ENCODE measurements at regions not wholly inside any gene's neighbourhood (a gene's known extent, or its start where the extent isn't known, plus 50 kb on each side); places are given as distances from the start of the nearest gene placed in this dataset.
"Not testable (repeated sequence)": the region's sequence is repeated elsewhere in the genome, so short reads cannot be mapped to it uniquely, and the experiment has no call there.

GRCh38 chr19:28437390-28438346 is 775.3 kb downstream of the UQCRFS1 start:
- Histone ChIP-seq H3K27me3 (ENCODE audit: control insufficient read depth, insufficient read depth, low read length) (no peaks in the 10 kb centered on the region), H3K4me1 (ENCODE audit: control insufficient read depth, insufficient read depth, low read length) (no peaks in the 10 kb centered on the region), H3K4me2 (ENCODE audit: low read length) (no peak overlapping the region), H3K4me3 (ENCODE audit: low read length) (no peak overlapping the region), H3K36me3 (ENCODE audit: insufficient read depth, low read length) (no peaks in the 10 kb centered on the region), H3K9me3 (replicated peaks; ENCODE audit: low read length) (no peaks in the 10 kb centered on the region), H3K9ac (ENCODE audit: low read depth, low read length) (no peak overlapping the region)

DNA sequence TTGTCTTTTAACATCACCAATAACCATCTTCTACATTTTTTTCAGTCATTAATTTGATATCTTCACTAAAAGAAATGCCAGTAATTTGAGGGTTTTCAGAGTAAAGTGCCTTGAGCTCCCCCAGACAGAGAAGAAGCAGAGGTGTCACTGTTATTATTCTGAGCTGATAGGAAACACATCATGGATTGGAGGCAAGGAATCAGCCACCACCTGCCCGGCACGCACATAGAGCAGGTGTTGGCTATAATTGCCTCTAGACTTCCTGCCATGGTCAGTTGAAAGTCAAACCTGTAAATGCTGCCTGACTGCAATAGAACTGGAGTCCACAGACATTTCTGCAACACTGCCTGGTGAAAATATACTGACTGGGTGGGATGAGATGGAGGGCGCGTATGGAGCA is 776.6 kb downstream of the UQCRFS1 start:
- Histone ChIP-seq H3K4me3 (ENCODE audit: low read length) (no peak overlapping the region), H3K27me3 (ENCODE audit: control insufficient read depth, insufficient read depth, low read length) (no peaks in the 10 kb centered on the region), H3K4me1 (ENCODE audit: control insufficient read depth, insufficient read depth, low read length) (no peaks in the 10 kb centered on the region), H3K4me2 (ENCODE audit: low read length) (no peak overlapping the region), H3K9me3 (replicated peaks; ENCODE audit: low read length) (no peaks in the 10 kb centered on the region), H3K9ac (ENCODE audit: low read depth, low read length) (no peak overlapping the region), H3K36me3 (ENCODE audit: insufficient read depth, low read length) (no peaks in the 10 kb centered on the region)

GRCh38 chr19:28435551-28436271 is 777.2 kb downstream of the UQCRFS1 start:
- Histone ChIP-seq H3K4me2 (ENCODE audit: low read length) (no peak overlapping the region), H3K9ac (ENCODE audit: low read depth, low read length) (no peak overlapping the region)

DNA sequence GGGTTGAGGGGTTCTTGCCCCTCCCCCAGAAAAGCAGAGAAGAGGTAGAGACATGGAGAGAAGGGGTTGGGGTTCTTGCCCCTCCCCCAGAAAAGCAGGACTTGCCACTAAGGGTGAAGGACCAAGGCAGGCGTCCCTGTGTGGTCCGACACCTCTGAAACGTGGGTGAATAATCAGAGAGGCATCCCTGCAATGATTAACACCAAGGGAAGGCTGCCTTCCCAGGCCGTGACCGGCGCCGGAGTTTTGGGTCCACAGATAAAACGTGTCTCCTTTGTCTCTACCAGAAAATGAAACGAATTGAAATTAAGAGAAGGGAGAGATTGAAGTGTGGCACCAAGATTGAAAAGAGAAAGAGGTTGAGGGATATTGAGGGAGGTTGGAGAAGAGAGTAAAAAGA is 778.2 kb downstream of the UQCRFS1 start:
- H3K36me3 ChIP-seq (ENCODE audit: insufficient read depth, low read length); H3K4me1 ChIP-seq (ENCODE audit: control insufficient read depth, insufficient read depth, low read length); H3K9me3 ChIP-seq (replicated peaks; ENCODE audit: low read length); H3K9ac ChIP-seq (ENCODE audit: low read depth, low read length); H3K27me3 ChIP-seq (ENCODE audit: control insufficient read depth, insufficient read depth, low read length); H3K4me3 ChIP-seq (ENCODE audit: low read length); H3K4me2 ChIP-seq (ENCODE audit: low read length): not testable (repeated sequence)

More at GRCh38 chr19:28435551-28436271, 777.2 kb downstream of the UQCRFS1 start:
- Histone ChIP-seq H3K36me3 (ENCODE audit: insufficient read depth, low read length) (no peaks in the 10 kb centered on the region), H3K4me3 (ENCODE audit: low read length) (no peak overlapping the region), H3K4me1 (ENCODE audit: control insufficient read depth, insufficient read depth, low read length) (no peaks in the 10 kb centered on the region), H3K27me3 (ENCODE audit: control insufficient read depth, insufficient read depth, low read length) (no peaks in the 10 kb centered on the region), H3K9me3 (replicated peaks; ENCODE audit: low read length) (no peaks in the 10 kb centered on the region)

- not testable (repeated sequence) for H3K4me3 ChIP-seq (ENCODE audit: low read length); H3K27me3 ChIP-seq (ENCODE audit: control insufficient read depth, insufficient read depth, low read length); H3K4me1 ChIP-seq (ENCODE audit: control insufficient read depth, insufficient read depth, low read length)
Measured at GRCh38 chr19:28434365-28434764, 778.6 kb downstream of the UQCRFS1 start.

GRCh38 chr19:28433166-28433565 is 779.8 kb downstream of the UQCRFS1 start:
- H3K36me3 ChIP-seq (ENCODE audit: insufficient read depth, low read length); H3K4me1 ChIP-seq (ENCODE audit: control insufficient read depth, insufficient read depth, low read length); H3K9ac ChIP-seq (ENCODE audit: low read depth, low read length); H3K27me3 ChIP-seq (ENCODE audit: control insufficient read depth, insufficient read depth, low read length); H3K4me3 ChIP-seq (ENCODE audit: low read length); H3K9me3 ChIP-seq (replicated peaks; ENCODE audit: low read length); H3K4me2 ChIP-seq (ENCODE audit: low read length): not testable (repeated sequence)

More at GRCh38 chr19:28434365-28434764, 778.6 kb downstream of the UQCRFS1 start:
- not testable (repeated sequence) for H3K4me2 ChIP-seq (ENCODE audit: low read length); H3K9ac ChIP-seq (ENCODE audit: low read depth, low read length); H3K9me3 ChIP-seq (replicated peaks; ENCODE audit: low read length); H3K36me3 ChIP-seq (ENCODE audit: insufficient read depth, low read length)

DNA sequence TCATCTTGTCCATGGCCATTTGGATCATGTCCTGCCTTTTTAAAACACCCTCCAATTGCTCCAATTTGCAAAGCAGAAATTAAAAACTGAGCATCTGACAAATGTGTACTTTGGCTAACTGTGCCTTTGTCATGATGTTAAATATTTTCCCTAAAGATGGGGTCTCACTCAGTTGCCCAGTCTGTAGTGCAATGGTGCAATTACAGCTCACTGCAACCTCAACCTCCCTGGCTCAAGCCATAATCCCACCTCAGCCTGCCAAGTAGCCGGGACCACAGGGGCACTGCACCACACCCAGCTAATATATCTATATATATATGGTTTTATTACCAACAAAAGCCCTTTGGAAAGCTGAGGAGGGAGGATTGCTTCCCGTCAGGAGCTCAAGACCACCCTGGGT is 782.7 kb downstream of the UQCRFS1 start:
- Histone ChIP-seq H3K9me3 (replicated peaks; ENCODE audit: low read length) (no peaks in the 10 kb centered on the region), H3K9ac (ENCODE audit: low read depth, low read length) (no peak overlapping the region), H3K4me3 (ENCODE audit: low read length) (no peak overlapping the region), H3K4me1 (ENCODE audit: control insufficient read depth, insufficient read depth, low read length) (peaks cover 10% of the 10 kb centered on the region), H3K36me3 (ENCODE audit: insufficient read depth, low read length) (no peaks in the 10 kb centered on the region), H3K4me2 (ENCODE audit: low read length) (no peak overlapping the region), H3K27me3 (ENCODE audit: control insufficient read depth, insufficient read depth, low read length) (no peaks in the 10 kb centered on the region)

DNA sequence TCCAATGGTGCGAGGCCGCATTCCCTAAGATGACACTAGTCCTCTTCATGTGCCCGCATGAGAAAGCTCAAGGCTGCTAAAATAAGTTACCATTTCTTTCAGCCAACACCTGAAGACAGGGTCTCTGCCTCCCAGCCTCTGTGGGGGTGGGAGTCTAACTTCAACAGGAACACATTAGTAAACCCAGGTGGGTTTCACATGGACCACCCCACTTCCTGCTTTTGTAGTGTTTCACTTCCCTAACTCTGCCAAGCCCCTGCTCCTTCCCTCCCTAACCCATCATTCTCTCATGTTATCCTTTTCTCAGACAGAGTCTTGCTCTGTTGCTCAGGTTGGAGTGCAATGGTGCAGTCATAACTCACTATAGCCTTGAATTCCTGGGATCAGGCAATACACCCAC is 783.6 kb downstream of the UQCRFS1 start:
- Histone ChIP-seq H3K4me3 (ENCODE audit: low read length) (no peak overlapping the region), H3K36me3 (ENCODE audit: insufficient read depth, low read length) (no peaks in the 10 kb centered on the region), H3K4me1 (ENCODE audit: control insufficient read depth, insufficient read depth, low read length) (peaks cover 13% of the 10 kb centered on the region), H3K4me2 (ENCODE audit: low read length) (no peak overlapping the region), H3K27me3 (ENCODE audit: control insufficient read depth, insufficient read depth, low read length) (no peaks in the 10 kb centered on the region), H3K9ac (ENCODE audit: low read depth, low read length) (no peak overlapping the region), H3K9me3 (replicated peaks; ENCODE audit: low read length) (no peaks in the 10 kb centered on the region)

DNA sequence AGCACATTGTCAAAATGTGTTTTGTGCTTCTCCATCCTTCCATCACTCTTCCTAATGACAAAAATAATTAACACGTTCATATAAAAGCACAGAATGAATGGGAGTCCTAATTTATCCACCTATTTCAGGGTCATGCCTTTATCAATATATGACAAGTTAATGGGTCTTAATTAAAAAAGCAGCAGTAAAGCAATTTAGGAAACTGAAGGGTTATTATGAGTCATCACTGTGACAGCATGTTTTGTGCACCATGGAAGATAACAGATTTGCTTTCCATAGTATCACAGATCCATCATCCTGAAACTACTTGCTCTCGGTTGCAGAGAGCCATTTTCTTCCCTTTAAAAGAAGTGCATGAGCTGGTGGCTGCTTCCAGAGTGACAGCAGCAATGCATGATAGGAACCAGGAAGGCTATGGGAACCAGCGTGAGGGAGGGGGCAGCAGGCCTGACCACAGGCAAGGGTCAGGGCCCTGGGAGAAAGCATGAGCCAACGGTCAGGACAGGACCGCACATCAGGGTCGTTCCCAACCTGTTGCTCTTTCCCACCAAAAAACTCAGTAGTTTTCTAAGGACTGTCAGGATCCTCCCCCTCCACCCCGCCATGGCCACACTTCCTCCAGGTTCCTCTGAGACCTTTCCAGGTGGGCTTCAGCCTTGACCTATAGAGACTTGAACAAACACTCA is 784.1 kb downstream of the UQCRFS1 start:
- Histone ChIP-seq H3K9me3 (replicated peaks; ENCODE audit: low read length) (no peaks in the 10 kb centered on the region), H3K36me3 (ENCODE audit: insufficient read depth, low read length) (no peaks in the 10 kb centered on the region), H3K4me3 (ENCODE audit: low read length) (no peak overlapping the region), H3K4me1 (ENCODE audit: control insufficient read depth, insufficient read depth, low read length) (peaks cover 13% of the 10 kb centered on the region), H3K4me2 (ENCODE audit: low read length) (no peak overlapping the region), H3K27me3 (ENCODE audit: control insufficient read depth, insufficient read depth, low read length) (no peaks in the 10 kb centered on the region), H3K9ac (ENCODE audit: low read depth, low read length) (no peak overlapping the region)

DNA sequence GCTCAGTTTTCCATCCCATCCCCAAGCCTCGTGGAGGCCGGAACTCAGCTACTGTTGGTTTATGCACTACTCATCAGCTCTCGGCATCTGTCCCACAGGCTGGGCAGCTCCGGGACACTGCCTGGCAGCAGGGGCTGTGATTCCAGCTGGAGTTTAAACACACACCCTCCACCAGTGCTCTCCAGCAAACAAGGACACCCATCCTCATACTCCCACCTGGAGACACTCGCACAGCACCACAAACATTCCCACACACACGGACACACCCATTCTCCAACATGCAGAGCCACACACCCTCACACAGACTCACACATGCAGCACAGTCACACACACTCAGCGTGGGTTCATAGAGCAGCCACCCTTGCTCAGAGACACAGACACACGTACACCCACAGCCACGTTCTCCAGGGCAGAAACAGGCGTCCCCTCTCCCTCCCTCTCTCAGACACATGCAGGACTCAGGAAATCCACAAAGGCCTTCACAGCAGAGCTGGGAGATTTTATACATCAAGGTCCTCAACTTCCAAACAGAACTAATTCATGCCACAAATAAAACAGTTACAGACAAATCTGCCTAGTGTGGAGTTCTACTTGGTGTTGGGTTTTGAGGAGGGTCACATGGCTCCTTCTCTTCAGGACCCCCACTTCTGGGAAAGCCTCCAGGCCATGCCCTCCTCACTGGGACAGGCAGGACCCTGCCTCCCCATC is 785.4 kb downstream of the UQCRFS1 start:
- Histone ChIP-seq H3K4me1 (ENCODE audit: control insufficient read depth, insufficient read depth, low read length) (peaks cover 13% of the 10 kb centered on the region), H3K9me3 (replicated peaks; ENCODE audit: low read length) (no peaks in the 10 kb centered on the region), H3K9ac (ENCODE audit: low read depth, low read length) (no peak overlapping the region), H3K4me3 (ENCODE audit: low read length) (no peak overlapping the region), H3K27me3 (ENCODE audit: control insufficient read depth, insufficient read depth, low read length) (no peaks in the 10 kb centered on the region), H3K36me3 (ENCODE audit: insufficient read depth, low read length) (no peaks in the 10 kb centered on the region), H3K4me2 (ENCODE audit: low read length) (no peak overlapping the region)

DNA sequence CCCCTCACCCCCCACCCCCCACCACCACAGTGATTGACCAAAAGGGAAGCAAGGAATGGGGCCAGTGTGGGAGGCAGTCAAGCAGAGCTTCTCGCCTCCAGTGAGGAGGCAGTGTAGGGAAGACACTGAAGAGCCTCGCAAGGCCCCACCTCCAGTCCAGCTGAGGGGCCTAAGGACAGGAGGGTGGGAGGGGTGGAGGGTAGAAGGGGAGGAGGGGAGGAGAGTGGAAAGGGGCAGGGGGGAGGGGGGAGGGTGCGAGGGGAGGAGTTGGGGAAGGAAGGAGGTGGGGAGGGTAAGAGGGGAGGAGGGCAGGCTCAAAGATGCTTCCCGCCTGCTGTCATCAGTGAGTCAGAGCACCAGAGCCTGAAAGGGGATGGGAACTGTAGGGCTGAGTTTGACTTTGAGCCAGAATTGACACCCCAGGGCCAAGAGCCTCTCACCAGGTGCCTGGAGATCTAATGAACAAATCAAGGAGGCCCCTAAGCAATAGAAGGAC is 786.2 kb downstream of the UQCRFS1 start:
- Histone ChIP-seq H3K4me2 (ENCODE audit: low read length) (no peak overlapping the region), H3K9me3 (replicated peaks; ENCODE audit: low read length) (no peaks in the 10 kb centered on the region), H3K9ac (ENCODE audit: low read depth, low read length) (no peak overlapping the region), H3K4me3 (ENCODE audit: low read length) (no peak overlapping the region), H3K4me1 (ENCODE audit: control insufficient read depth, insufficient read depth, low read length) (peaks cover 13% of the 10 kb centered on the region), H3K27me3 (ENCODE audit: control insufficient read depth, insufficient read depth, low read length) (no peaks in the 10 kb centered on the region), H3K36me3 (ENCODE audit: insufficient read depth, low read length) (no peaks in the 10 kb centered on the region)
